GM19240 (cell line): ENCODE measurements at regions not wholly inside any gene's neighbourhood (a gene's known extent, or its start where the extent isn't known, plus 50 kb on each side); places are given as distances from the start of the nearest gene placed in this dataset.

Experiments used
- DNase-seq: peaks from one replicate; pipeline ENCODE4 v3.0.0; 2011; ENCODE audit warnings: low spot score; ENCODE audit not compliant: insufficient read length

DNA sequence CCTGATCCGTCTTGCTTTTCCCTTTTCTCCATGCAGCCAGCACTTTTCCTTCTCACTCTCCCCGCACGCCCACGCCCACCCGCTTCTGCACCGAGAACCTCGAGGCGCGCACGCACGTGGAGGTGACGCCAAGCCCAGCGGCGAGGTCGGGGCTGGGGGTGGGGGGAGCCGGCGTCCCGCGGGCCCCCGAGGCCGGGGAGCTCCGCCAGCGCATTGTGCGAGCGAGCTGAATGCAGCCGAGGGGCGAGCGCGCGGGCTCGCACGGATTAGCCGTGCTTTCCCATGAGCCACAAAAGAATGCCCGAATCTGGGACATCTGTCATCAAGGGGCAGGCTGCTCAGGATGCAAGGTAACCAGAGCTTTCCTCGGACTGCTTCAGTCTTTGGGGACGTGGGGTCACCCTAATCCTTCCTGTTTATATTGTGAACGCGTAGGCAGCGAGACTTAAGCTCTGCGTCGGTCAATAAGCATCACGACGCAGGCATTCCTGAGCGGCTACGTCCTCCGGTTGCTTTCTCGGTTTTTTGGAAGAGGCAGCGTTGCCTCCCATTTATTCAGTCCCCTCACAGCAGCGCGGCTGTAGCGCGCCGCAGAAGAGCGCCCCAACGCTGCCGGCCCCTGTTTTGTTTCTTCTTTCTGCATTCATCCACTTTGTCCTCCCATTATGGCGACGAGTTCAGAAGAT is 67.3 kb upstream of the AKT3 start:
- DNase-seq: no peak

DNA sequence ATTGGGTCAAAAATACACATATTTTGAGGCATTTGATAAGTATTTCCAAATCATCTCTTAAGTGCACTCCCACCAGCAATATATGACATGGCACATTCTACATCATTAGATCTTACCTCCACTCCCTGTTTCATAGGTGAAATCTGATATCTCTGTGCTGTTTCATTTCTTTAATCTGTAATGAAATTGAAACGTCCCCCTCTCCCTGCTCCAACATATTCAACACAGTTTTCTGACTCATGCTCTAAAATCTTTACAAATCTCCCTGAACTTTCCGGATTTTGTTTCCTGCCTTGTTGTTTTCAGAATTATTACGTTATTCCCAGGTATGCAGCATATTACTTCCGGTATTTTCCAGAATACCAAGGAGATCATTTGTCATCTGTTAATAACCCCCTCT is 66.1 kb upstream of the AKT3 start:
- no peak for DNase-seq

DNA sequence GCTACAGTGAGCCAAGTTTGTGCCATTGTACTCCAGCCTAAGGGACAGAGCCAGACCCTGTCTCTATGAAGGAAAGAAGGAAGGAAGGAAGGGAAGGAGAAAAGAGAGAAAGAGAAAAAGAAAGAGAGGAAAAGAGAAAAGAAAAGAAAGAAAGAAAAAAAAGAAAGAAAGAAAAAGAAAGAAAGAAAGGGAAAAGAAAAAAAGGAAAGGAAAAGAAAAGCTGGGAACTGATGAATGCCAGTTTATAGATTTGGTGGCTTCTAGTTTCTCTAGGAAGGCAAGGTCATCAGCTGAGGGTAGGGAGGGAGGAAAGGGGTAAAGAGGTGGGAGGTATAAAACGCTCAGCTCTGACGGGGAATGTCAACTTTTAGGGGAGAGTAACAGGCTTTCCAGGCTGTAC is 62.3 kb upstream of the AKT3 start:
- DNase-seq: no peak

GRCh38 chr1:243910607-243911006 is 60.6 kb upstream of the AKT3 start:
- no peak for DNase-seq

DNA sequence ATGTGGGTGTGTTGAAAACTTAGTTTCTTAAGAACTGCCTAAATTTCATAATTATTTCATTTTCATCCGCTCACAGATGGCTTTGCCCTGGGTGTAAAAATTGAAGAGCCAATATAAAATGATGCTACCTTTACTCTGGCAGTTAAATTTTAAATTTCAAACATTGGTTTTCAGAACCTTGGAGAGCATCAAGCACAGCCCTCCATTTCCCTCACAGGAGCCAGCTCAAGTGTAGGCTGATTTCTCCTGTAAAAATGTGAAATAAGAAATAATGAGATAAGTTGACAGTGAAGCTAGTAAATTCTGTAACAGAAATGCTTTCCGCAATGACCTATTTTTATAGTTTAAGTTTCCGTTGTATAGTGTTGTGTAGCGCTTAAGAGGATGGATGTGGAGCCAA is 53.9 kb upstream of the AKT3 start:
- no peak for DNase-seq

- DNase-seq: no peak
Measured at GRCh38 chr1:243903041-243903440, 53.0 kb upstream of the AKT3 start.

DNA sequence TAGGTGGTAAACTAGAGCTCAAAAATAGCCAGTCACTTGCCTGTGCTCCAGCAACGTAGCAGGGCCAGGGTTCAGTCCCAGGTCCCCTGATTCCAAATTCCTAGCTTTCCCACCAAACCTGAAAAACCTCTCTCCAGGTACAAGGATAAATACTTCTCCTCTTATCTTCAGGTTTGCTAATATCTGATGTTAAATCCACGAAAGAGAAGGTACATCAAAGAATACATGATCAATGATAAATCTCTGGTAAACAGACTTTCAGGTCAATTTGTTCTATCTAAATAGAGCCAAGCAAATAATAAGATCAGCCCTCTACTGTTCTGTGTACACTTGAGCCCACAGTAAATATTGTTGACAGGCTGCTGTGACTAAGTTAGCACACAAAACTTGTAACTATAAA is 52.1 kb upstream of the AKT3 start:
- no peak for DNase-seq
